OCI-M2 (cell line): ENCODE measurements at regions not wholly inside any gene's neighbourhood (a gene's known extent, or its start where the extent isn't known, plus 50 kb on each side); places are given as distances from the start of the nearest gene placed in this dataset.
"Not testable (repeated sequence)": the region's sequence is repeated elsewhere in the genome, so short reads cannot be mapped to it uniquely, and the experiment has no call there.

Experiments used
- DNase-seq: peaks from one replicate; lab custom pipeline; 2025; ENCODE audit not compliant: unreplicated experiment; lab: John Stamatoyannopoulos, UW

- no peak for DNase-seq
Measured at GRCh38 chr14:38718519-38718918, 384.5 kb downstream of the SEC23A start.

DNA sequence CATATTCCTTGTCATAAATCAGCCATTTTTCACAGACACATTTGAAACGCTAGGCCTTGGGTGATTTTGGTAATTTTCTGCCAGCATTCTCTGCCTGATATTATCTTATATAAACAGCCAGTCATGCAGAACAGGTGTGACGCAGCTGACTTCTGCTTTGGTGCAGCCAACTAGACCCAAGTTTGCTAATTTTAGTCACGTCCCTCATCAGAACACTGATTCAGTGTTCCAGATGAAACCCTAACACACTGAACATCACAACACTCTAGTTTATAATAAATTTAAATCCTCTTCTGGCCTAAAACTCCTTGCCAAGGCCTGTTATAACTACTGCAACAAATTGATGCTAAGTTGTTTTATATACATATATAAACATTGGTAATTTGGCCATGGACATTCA is 386.1 kb downstream of the SEC23A start:
- DNase-seq: no peak

DNA sequence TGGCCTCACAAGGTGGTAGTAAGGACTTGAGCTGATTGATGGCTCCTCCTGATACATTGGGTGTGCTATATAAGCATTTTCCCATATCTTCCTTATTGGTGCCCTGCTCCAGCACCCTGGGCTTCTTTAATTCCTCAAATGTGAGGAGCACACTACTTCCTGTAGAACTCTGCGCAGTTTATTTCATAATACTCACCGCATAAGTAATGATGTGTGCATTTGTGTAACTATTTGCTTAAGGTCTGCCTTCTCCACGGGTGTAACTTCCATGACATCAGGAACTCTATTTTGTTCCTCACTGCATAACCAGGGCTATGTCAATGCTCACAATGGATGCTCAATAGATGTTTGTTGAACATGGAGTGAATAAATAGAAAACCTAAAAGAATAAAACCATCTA is 392.2 kb downstream of the SEC23A start:
- DNase-seq: no peak

DNA sequence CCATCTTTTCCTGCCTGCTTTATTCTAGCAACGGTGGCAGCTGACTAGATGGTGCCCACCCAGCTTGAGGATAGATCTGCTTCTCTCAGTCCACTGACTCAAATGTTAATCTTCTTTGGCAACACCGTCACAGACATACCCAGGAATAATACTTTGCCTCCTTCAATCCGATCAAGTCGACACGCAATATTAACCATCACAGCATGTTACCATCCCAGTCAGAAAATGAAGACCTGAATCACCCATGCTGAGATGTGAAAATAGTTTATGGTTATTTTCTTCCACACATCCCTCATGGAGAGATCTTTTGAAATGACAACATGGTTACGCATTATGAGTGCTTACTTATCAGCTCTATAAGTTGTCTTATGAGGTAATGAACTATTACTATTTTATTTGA is 392.8 kb downstream of the SEC23A start:
- DNase-seq: no peak

GRCh38 chr14:38705220-38705619 is 397.8 kb downstream of the SEC23A start:
- no peak for DNase-seq

DNA sequence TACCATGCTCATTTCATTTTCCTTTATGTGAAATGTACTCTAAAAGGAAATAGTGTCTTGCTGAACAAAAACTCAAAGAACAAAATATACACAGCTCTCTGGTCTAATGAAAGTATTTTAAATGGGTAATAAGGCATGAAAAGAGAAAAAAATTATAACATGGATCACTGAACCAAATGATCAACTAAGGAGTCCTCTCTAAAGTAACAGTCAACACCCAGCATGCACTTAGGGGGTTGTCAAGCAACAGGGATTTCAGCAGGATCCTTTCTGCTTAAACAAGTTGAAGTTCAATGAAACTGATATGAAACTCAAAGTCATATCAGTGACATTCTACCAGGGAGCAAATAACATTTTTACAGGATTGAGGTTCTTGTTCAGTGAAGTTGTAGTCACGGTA is 398.8 kb downstream of the SEC23A start:
- no peak for DNase-seq

DNA sequence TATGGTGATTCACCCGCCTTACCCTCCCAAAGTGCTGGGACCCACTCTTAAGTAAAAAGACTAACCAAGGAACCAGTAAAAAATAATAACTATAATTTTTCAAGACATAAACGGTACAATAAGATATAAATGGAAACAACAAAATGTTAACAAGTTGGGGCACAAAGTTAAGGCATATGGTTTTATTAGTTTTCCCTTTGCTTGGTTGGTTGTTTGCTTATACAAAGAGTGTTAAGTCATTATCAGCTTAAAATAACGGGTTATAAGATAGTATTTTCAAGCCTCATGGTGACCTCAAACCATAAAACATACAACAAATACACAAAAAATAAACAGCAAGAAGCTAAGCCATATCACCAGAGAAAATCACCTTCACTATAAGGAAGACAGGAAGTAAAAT is 406.1 kb downstream of the SEC23A start:
- DNase-seq: no peak

- no peak for DNase-seq
Measured at GRCh38 chr14:38693423-38693822, 409.6 kb downstream of the SEC23A start.

GRCh38 chr14:38669027-38669426 is 413.1 kb upstream of the CLEC14A start:
- no peak for DNase-seq

- no peak for DNase-seq
Measured at GRCh38 chr14:38663382-38663781, 407.5 kb upstream of the CLEC14A start.

GRCh38 chr14:38662781-38663180 is 406.9 kb upstream of the CLEC14A start:
- DNase-seq: no peak

- DNase-seq: no peak
Measured at GRCh38 chr14:38646391-38646790, 390.5 kb upstream of the CLEC14A start.

GRCh38 chr14:38634913-38635312 is 379.0 kb upstream of the CLEC14A start:
- not testable (repeated sequence) for DNase-seq

- no peak for DNase-seq
Measured at GRCh38 chr14:38629412-38629811, 373.5 kb upstream of the CLEC14A start.

GRCh38 chr14:38627163-38627562 is 371.3 kb upstream of the CLEC14A start:
- DNase-seq: no peak

DNA sequence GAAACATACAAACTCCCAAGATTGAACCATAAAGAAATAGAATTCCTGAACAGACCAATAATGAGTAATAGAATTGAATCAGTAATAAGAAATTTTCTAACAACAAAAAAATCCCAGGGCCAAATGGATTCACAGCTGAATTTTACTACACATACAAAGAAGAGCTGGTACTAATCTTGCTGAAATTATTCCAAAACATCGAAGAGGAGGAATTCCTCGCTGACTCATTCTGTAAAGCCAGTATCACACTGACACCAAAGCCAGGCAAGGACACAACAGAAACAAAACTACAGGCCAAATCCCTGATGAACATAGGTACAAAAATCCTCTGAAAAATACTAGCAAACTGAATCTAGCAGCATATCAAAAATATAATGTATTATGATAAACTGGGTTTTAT is 367.8 kb upstream of the CLEC14A start:
- DNase-seq: no peak

- DNase-seq: no peak
Measured at GRCh38 chr14:38618514-38618913, 362.6 kb upstream of the CLEC14A start.

- DNase-seq: no peak
Measured at GRCh38 chr14:38616959-38617358, 361.1 kb upstream of the CLEC14A start.

DNA sequence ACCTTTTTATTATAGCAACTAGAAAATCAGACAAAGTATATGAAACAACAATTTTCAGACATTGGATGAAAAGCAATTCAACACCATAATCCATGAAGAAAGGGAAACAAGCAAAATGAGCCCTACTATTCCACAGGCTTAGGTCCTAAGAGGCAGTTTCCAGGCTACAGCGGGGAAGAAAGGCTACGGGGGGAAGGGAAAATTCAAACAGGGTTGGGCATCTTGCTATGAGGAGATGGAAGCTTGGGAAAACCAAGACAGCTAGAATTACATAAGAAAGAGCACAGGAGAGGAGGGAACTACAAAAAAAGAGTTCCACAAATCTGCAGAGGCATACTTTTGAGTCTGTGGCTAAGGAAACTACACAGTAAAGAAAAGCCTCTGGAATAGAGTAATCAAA is 356.0 kb upstream of the CLEC14A start:
- DNase-seq: no peak

- no peak for DNase-seq
Measured at GRCh38 chr14:38608244-38608643, 352.4 kb upstream of the CLEC14A start.

- no peak for DNase-seq
Measured at GRCh38 chr14:38605193-38606114, 349.6 kb upstream of the CLEC14A start.

- not testable (repeated sequence) for DNase-seq
Measured at GRCh38 chr14:38600572-38600971, 344.7 kb upstream of the CLEC14A start.

- DNase-seq: no peak
Measured at GRCh38 chr14:38593476-38593875, 337.6 kb upstream of the CLEC14A start.
